Type B pancreatic cell (in vitro differentiated cells): ENCODE measurements at regions not wholly inside any gene's neighbourhood (a gene's known extent, or its start where the extent isn't known, plus 50 kb on each side); places are given as distances from the start of the nearest gene placed in this dataset.

Source experiments
- DNase-seq: peaks from one replicate; pipeline ENCODE4 v3.0.0; 2021; ENCODE audit warnings: mixed read lengths; ENCODE audit not compliant: unreplicated experiment; ENCODE audit errors: extremely low spot score
- H3K27ac Mint-ChIP-seq: 2 replicates; pipeline ENCODE4 v1.8.0; 2021; ENCODE audit warnings: mild to moderate bottlenecking, mixed read lengths
- H3K27me3 Mint-ChIP-seq: 2 replicates; pipeline ENCODE4 v1.8.0; 2021; ENCODE audit warnings: mixed read lengths
- H3K36me3 Mint-ChIP-seq: 2 replicates; pipeline ENCODE4 v1.8.0; 2021; ENCODE audit warnings: mixed read lengths
- H3K4me1 Mint-ChIP-seq: one replicate; pipeline ENCODE4 v1.8.0; 2021; ENCODE audit warnings: mixed read lengths; ENCODE audit not compliant: unreplicated experiment
- H3K4me3 Mint-ChIP-seq: 2 replicates; pipeline ENCODE4 v1.8.0; 2021; ENCODE audit warnings: mild to moderate bottlenecking, mixed read lengths
- H3K9me3 Mint-ChIP-seq: 2 replicates; pipeline ENCODE4 v1.8.0; 2021; ENCODE audit warnings: mixed read lengths
- TF ChIP-seq, protein P1 (sequence below): fragments of 200-600 bp; sonication (generic); conservative IDR thresholded peaks from 2 replicates; pipeline ENCODE4 v1.5.0; 2021; ENCODE audit warnings: antibody characterized with exemption, mild to moderate bottlenecking

DNA sequence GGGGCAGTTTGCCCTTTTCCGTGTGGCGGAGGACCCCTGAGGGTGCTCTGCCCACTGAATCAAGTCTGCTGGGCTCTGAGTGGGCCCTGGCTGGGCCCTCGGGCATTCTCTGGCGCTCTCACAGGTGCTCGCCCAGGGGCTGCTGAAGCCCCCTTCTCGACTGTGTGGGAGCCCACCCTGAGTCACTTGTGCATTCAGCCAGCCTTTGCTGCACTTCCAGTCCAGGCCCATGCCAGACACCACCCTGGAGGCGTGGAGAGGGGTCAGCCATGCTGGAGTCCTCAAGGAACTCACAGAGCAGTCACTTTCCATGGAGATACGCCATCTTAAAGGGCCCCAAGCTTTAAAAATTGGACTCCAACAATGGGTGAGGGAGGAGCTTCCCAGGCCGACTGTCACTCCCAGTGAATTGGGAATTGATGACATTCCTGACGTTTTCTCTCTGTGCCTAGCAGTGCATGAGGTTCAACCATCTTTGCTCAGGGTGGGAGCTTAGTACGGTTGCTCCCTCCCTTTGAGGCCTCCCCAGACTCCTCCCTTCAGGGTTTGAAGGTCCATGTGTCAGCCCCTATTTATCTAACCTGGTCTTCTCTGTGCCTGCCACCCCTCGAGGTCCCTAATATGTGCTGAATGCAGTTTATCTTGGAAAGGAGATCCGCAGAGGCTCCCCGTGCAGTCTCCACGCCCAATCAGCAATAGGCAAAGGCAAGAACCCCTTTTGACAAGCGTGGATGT, 71.8 kb upstream of the HS6ST1 start:
- Mint-ChIP-seq H3K36me3 (no peaks in the 10 kb centered on the region), H3K4me1 (peaks cover 36% of the 10 kb centered on the region), H3K4me3 (no peak overlapping the region), H3K9me3 (peaks cover 3% of the 10 kb centered on the region), H3K27me3 (no peaks in the 10 kb centered on the region), H3K27ac (no peak overlapping the region)
- DNase-seq = no peak
- TF ChIP-seq, protein P1, sequence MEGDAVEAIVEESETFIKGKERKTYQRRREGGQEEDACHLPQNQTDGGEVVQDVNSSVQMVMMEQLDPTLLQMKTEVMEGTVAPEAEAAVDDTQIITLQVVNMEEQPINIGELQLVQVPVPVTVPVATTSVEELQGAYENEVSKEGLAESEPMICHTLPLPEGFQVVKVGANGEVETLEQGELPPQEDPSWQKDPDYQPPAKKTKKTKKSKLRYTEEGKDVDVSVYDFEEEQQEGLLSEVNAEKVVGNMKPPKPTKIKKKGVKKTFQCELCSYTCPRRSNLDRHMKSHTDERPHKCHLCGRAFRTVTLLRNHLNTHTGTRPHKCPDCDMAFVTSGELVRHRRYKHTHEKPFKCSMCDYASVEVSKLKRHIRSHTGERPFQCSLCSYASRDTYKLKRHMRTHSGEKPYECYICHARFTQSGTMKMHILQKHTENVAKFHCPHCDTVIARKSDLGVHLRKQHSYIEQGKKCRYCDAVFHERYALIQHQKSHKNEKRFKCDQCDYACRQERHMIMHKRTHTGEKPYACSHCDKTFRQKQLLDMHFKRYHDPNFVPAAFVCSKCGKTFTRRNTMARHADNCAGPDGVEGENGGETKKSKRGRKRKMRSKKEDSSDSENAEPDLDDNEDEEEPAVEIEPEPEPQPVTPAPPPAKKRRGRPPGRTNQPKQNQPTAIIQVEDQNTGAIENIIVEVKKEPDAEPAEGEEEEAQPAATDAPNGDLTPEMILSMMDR = no peak

DNA sequence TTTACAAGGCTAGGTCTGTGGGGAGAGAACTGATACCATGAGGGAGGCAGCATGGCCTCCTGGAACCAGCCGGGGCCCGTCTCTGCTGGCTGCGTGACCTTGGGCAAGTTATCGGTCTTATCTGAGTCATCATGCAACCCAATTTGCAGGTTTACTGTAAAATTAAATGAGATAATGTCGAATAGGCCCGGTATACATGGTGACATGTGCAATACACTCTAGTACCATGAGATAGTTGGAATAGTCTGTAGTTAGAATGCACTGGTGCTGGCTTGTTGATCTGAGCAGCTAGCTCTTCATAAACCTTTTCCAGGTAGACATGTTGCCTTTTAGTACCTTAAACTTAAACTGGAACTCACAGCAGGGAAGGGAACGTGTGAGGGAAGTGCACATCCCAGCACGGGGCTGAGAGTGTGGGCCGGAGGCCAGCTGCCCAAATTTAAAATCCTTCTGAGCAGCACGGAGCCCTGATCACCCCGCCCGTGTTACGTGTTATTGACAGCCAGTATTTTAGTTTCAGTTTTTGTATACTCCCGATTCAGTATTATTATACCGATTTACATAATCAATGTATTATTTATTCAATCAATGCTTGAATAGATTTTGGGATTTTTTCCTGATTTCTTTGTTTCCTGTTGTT, 72.4 kb upstream of the HS6ST1 start:
- Mint-ChIP-seq H3K4me1 (peaks cover 41% of the 10 kb centered on the region), H3K9me3 (peaks cover 3% of the 10 kb centered on the region), H3K27ac (no peak overlapping the region), H3K4me3 (no peak overlapping the region), H3K36me3 (no peaks in the 10 kb centered on the region), H3K27me3 (no peaks in the 10 kb centered on the region)
- DNase-seq = no peak
- TF ChIP-seq, protein P1 = no peak

DNA sequence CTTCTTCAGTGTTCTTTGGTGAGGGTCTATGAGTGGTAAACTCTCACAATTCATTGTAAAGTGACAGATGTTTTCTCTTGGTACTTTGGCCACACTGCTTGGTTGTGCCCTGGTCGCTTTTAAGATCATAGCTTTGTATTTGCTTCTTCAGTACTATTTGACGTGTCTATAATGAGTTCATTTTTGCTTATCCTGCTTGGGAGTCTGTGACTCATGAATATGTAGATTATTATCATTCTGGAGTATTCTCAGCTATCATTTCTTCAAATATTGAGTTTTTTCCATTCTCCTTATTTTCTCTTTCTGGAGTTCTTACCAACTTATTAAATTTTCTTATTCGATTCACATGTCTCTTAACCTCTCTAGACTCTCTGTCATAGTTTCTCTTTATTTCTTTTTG, 73.0 kb upstream of the HS6ST1 start:
- Mint-ChIP-seq H3K9me3 (peaks cover 3% of the 10 kb centered on the region), H3K27ac (no peak overlapping the region), H3K27me3 (no peaks in the 10 kb centered on the region), H3K4me1 (peaks cover 46% of the 10 kb centered on the region), H3K36me3 (no peaks in the 10 kb centered on the region), H3K4me3 (no peak overlapping the region)
- DNase-seq = no peak
- TF ChIP-seq, protein P1 = no peak

DNA sequence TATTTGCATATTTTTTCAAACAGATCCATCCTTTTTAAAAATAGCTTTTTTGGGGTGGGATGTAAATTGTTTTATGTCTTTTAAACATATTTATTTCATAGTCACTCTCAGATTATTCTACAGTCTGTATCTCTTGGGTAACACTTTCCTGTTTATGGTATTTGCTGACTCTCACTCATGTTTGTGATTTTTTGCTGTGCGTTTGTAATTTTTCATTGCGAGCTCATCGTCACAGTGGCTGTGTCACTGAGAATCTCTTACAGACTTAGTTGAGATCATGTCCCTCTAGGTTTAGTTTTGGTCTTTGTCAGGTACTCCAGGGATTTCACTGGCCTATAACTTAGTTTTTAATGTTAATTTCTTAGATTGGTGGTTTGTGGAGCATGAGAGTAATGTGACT, 73.5 kb upstream of the HS6ST1 start:
- no peaks in the 10 kb centered on the region for H3K27me3 Mint-ChIP-seq
- H3K36me3 Mint-ChIP-seq = no peaks in the 10 kb centered on the region
- DNase-seq = no peak
- TF ChIP-seq, protein P1 = no peak
- no peak overlapping the region for H3K4me3 Mint-ChIP-seq
- H3K27ac Mint-ChIP-seq = no peak overlapping the region
- H3K4me1 Mint-ChIP-seq = peaks cover 47% of the 10 kb centered on the region
- peaks cover 3% of the 10 kb centered on the region for H3K9me3 Mint-ChIP-seq

DNA sequence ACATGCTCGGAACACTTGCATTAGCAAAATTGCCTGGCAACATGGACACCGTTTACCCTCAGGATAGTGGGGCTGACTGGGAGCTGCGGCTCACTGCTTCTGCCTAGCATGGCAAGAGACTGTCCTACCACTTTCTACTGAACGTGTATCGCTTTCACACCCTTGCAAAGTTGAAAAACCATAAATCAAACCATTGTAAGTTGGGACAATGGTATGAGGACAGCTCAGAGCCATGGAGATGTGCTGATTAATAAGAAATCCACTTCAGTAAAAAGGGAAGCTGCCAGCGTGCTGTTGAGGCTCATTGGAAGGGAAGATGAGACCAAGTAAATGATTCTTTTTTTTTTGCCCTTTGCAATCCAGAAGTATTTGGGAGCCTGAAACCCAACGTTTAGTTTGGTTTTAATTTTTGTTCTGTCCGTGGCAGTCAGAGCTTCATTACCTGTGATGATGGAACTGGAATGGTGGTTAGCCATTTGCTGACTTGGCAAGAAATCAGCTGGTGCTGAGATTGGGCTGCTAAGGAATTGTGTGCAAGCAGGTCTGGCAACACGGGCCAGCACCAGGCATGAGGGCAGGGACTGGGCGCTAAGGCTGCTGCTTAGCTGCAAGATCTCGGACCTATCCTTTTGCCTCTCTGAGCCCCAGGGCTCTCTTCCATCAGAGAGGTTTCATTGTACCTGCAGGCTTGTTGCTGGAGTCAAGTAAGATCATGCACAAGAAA, 75.5 kb upstream of the HS6ST1 start:
- Mint-ChIP-seq H3K4me1 (peaks cover 31% of the 10 kb centered on the region), H3K36me3 (no peaks in the 10 kb centered on the region), H3K4me3 (peak overlapping the region; percentile 14), H3K27ac (no peak overlapping the region), H3K9me3 (peaks cover 7% of the 10 kb centered on the region), H3K27me3 (no peaks in the 10 kb centered on the region)
- no peak for DNase-seq
- TF ChIP-seq, protein P1 = no peak
